Fibroblast of lung (primary cell): ENCODE measurements at regions not wholly inside any gene's neighbourhood (a gene's known extent, or its start where the extent isn't known, plus 50 kb on each side); places are given as distances from the start of the nearest gene placed in this dataset.

Experiments
- EZH2 ChIP-seq: IDR thresholded peaks from 2 replicates; pipeline ENCODE4 v1.5.1; 2012; ENCODE audit warnings: low read length, control low read depth, mild to moderate bottlenecking; ENCODE audit errors: missing control alignments
- TF ChIP-seq, protein P1 (sequence below), 2 donors: IDR thresholded peaks in 1 of 2; conservative IDR thresholded peaks in 1 of 2; 1 replicate in 1 of 2; 2 replicates in 1 of 2; pipeline ENCODE4 v1.5.1; 2011 to 2012; ENCODE audit warnings: low read length in 2 of 2, control low read depth in 1 of 2, inconsistent platforms in 1 of 2, low read depth in 1 of 2, mild to moderate bottlenecking in 1 of 2

DNA sequence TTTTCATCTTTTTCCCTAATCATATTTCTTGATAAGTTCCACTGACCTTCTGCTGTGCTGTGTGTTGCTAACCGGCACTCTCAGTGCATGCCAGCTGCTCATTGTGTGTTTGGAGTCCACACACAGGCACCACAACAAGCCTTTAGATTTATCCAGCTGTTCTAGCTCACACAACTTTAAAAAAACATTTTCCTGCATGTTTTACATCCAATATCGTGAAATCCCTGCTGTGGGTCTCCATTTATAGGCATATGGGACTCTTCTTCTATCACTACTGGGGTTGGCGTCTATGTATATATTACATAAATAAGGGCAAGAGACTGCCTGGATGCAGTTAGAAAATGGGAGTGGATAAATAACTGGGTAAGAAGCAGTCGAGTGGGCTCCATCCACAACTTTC, 183.6 kb upstream of the ADARB2 start:
- TF ChIP-seq, protein P1, sequence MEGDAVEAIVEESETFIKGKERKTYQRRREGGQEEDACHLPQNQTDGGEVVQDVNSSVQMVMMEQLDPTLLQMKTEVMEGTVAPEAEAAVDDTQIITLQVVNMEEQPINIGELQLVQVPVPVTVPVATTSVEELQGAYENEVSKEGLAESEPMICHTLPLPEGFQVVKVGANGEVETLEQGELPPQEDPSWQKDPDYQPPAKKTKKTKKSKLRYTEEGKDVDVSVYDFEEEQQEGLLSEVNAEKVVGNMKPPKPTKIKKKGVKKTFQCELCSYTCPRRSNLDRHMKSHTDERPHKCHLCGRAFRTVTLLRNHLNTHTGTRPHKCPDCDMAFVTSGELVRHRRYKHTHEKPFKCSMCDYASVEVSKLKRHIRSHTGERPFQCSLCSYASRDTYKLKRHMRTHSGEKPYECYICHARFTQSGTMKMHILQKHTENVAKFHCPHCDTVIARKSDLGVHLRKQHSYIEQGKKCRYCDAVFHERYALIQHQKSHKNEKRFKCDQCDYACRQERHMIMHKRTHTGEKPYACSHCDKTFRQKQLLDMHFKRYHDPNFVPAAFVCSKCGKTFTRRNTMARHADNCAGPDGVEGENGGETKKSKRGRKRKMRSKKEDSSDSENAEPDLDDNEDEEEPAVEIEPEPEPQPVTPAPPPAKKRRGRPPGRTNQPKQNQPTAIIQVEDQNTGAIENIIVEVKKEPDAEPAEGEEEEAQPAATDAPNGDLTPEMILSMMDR (conservative IDR thresholded peaks at IDR 0.05 in 1 of 2, IDR thresholded peaks at IDR 0.05 in 1 of 2; ENCODE audit: low read depth in 1 of 2, low read length in 2 of 2) = no peak
- TF ChIP-seq EZH2 = no peak
